ENCODE measurements at regions not wholly inside any gene's neighbourhood (a gene's known extent, or its start where the extent isn't known, plus 50 kb on each side); places are given as distances from the start of the nearest gene placed in this dataset.

- no peak for DNase-seq (ENCODE audit: low read depth in 2 of 3, low spot score in 2 of 3)
These were observed 502.0 kb downstream of the QKI start for GRCh38 chr6:163916315-163917081.

- DNase-seq (ENCODE audit: low read depth in 2 of 3, low spot score in 2 of 3), result no peak
These were observed 500.6 kb downstream of the QKI start for GRCh38 chr6:163915131-163915530.

- DNase-seq (ENCODE audit: low read depth in 2 of 3, low spot score in 2 of 3), result no peak
These were observed 498.5 kb downstream of the QKI start for GRCh38 chr6:163913045-163913444.

GRCh38 chr6:163906006-163906710, 491.6 kb downstream of the QKI start:
- DNase-seq (ENCODE audit: low read depth in 2 of 3, low spot score in 2 of 3), result no peak

GRCh38 chr6:163904186-163904585, 489.7 kb downstream of the QKI start:
- DNase-seq (ENCODE audit: low read depth in 2 of 3, low spot score in 2 of 3), result no peak

- no peak for DNase-seq (ENCODE audit: low read depth in 2 of 3, low spot score in 2 of 3)
These were observed 489.0 kb downstream of the QKI start for GRCh38 chr6:163903541-163903940.

- no peak for DNase-seq (ENCODE audit: low read depth in 2 of 3, low spot score in 2 of 3)
These were observed 488.5 kb downstream of the QKI start for GRCh38 chr6:163902993-163903392.

GRCh38 chr6:163901681-163902080, 487.2 kb downstream of the QKI start:
- no peak for DNase-seq (ENCODE audit: low read depth in 2 of 3, low spot score in 2 of 3)

GRCh38 chr6:163900570-163900969, 486.1 kb downstream of the QKI start:
- DNase-seq (ENCODE audit: low read depth in 2 of 3, low spot score in 2 of 3), result no peak

- no peak for DNase-seq (ENCODE audit: low read depth in 2 of 3, low spot score in 2 of 3)
These were observed 483.2 kb downstream of the QKI start for GRCh38 chr6:163897669-163898068.

GRCh38 chr6:163897030-163897429, 482.5 kb downstream of the QKI start:
- DNase-seq (ENCODE audit: low read depth in 2 of 3, low spot score in 2 of 3), result no peak

- DNase-seq (ENCODE audit: low read depth in 2 of 3, low spot score in 2 of 3), result no peak
These were observed 480.6 kb downstream of the QKI start for GRCh38 chr6:163895162-163895561.

- no peak for DNase-seq (ENCODE audit: low read depth in 2 of 3, low spot score in 2 of 3)
These were observed 479.2 kb downstream of the QKI start for GRCh38 chr6:163893609-163894189.

- no peak for DNase-seq (ENCODE audit: low read depth in 2 of 3, low spot score in 2 of 3)
These were observed 478.5 kb downstream of the QKI start for GRCh38 chr6:163892824-163893561.

- no peak for DNase-seq (ENCODE audit: low read depth in 2 of 3, low spot score in 2 of 3)
These were observed 475.5 kb downstream of the QKI start for GRCh38 chr6:163889904-163890514.

- DNase-seq (ENCODE audit: low read depth in 2 of 3, low spot score in 2 of 3), result no peak
These were observed 473.7 kb downstream of the QKI start for GRCh38 chr6:163888030-163888819.

GRCh38 chr6:163886428-163886827, 471.9 kb downstream of the QKI start:
- no peak for DNase-seq (ENCODE audit: low read depth in 2 of 3, low spot score in 2 of 3)

GRCh38 chr6:163883984-163884383, 469.5 kb downstream of the QKI start:
- no peak for DNase-seq (ENCODE audit: low read depth in 2 of 3, low spot score in 2 of 3)

GRCh38 chr6:163878698-163879097, 464.2 kb downstream of the QKI start:
- DNase-seq (ENCODE audit: low read depth in 2 of 3, low spot score in 2 of 3), result no peak

Measured in hematopoietic multipotent progenitor cell (in vitro differentiated cells).